ENCODE measurements at regions not wholly inside any gene's neighbourhood (a gene's known extent, or its start where the extent isn't known, plus 50 kb on each side); places are given as distances from the start of the nearest gene placed in this dataset.
"Not testable (repeated sequence)": the region's sequence is repeated elsewhere in the genome, so short reads cannot be mapped to it uniquely, and the experiment has no call there.

- TF ChIP-seq POLR2A, CTCF (IDR thresholded peaks at IDR 0.05): not testable (repeated sequence)
Measured at GRCh38 chr4:100868281-100868680, 350.5 kb upstream of the EMCN start.

Data from prostate gland (tissue), 2 donors.